ENCODE measurements at regions not wholly inside any gene's neighbourhood (a gene's known extent, or its start where the extent isn't known, plus 50 kb on each side); places are given as distances from the start of the nearest gene placed in this dataset.

GRCh38 chr9:82571540-82571939 is 491.4 kb downstream of the RASEF start:
- H3K9me3 Mint-ChIP-seq = peaks cover 17% of the 10 kb centered on the region
- DNase-seq = no peak
- H3K4me3 Mint-ChIP-seq = no peak overlapping the region
- no peaks in the 10 kb centered on the region for H3K4me1 Mint-ChIP-seq (ENCODE audit: low read depth)
- no peak overlapping the region for H3K27ac Mint-ChIP-seq
- no peaks in the 10 kb centered on the region for H3K27me3 Mint-ChIP-seq (ENCODE audit: low read depth)
- intact Hi-C loops (cut with micrococcal nuclease) = no loop called here
- H3K36me3 Mint-ChIP-seq (ENCODE audit: low read depth) = no peaks in the 10 kb centered on the region
- CTCF ChIA-PET = no interaction called here

- no peaks in the 10 kb centered on the region for H3K36me3 Mint-ChIP-seq (ENCODE audit: low read depth)
- intact Hi-C loops (cut with micrococcal nuclease) = no loop called here
- H3K9me3 Mint-ChIP-seq = peaks cover 18% of the 10 kb centered on the region
- H3K4me3 Mint-ChIP-seq = no peak overlapping the region
- no peaks in the 10 kb centered on the region for H3K4me1 Mint-ChIP-seq (ENCODE audit: low read depth)
- no peak overlapping the region for H3K27ac Mint-ChIP-seq
- CTCF ChIA-PET = no interaction called here
- no peaks in the 10 kb centered on the region for H3K27me3 Mint-ChIP-seq (ENCODE audit: low read depth)
- DNase-seq = no peak
Measured at GRCh38 chr9:82572146-82572545, 490.8 kb downstream of the RASEF start.

GRCh38 chr9:82574911-82575310 is 488.0 kb downstream of the RASEF start:
- Mint-ChIP-seq H3K27me3 (ENCODE audit: low read depth) (no peaks in the 10 kb centered on the region), H3K4me3 (no peak overlapping the region), H3K9me3 (peaks cover 19% of the 10 kb centered on the region), H3K27ac (no peak overlapping the region), H3K4me1 (ENCODE audit: low read depth) (no peaks in the 10 kb centered on the region), H3K36me3 (ENCODE audit: low read depth) (no peaks in the 10 kb centered on the region)
- CTCF ChIA-PET = no interaction called here
- no peak for DNase-seq
- intact Hi-C loops (cut with micrococcal nuclease) = no loop called here

GRCh38 chr9:82580921-82581320 is 482.0 kb downstream of the RASEF start:
- Mint-ChIP-seq H3K36me3 (ENCODE audit: low read depth) (no peaks in the 10 kb centered on the region), H3K4me3 (no peak overlapping the region), H3K9me3 (peaks cover 3% of the 10 kb centered on the region), H3K4me1 (ENCODE audit: low read depth) (no peaks in the 10 kb centered on the region), H3K27me3 (ENCODE audit: low read depth) (no peaks in the 10 kb centered on the region), H3K27ac (no peak overlapping the region)
- CTCF ChIA-PET = interaction anchor here (0.6 kb wide), 1 partner anchor 166 kb away, joined by 4 read pairs; no protein-coding TSS in a partner anchor
- intact Hi-C loops (cut with micrococcal nuclease) = no loop called here
- no peak for DNase-seq

- Mint-ChIP-seq H3K27me3 (ENCODE audit: low read depth) (no peaks in the 10 kb centered on the region), H3K4me3 (no peak overlapping the region), H3K36me3 (ENCODE audit: low read depth) (no peaks in the 10 kb centered on the region), H3K4me1 (ENCODE audit: low read depth) (no peaks in the 10 kb centered on the region), H3K27ac (no peak overlapping the region), H3K9me3 (peaks cover 3% of the 10 kb centered on the region)
- DNase-seq = no peak
- CTCF ChIA-PET = interaction anchor here (0.6 kb wide), 1 partner anchor 165 kb away, joined by 4 read pairs; no protein-coding TSS in a partner anchor
- intact Hi-C loops (cut with micrococcal nuclease) = no loop called here
Measured at GRCh38 chr9:82581516-82581915, 481.4 kb downstream of the RASEF start.

- CTCF ChIA-PET = no interaction called here
- no peak for DNase-seq
- Mint-ChIP-seq H3K27me3 (ENCODE audit: low read depth) (no peaks in the 10 kb centered on the region), H3K4me3 (no peak overlapping the region), H3K9me3 (peaks cover 3% of the 10 kb centered on the region), H3K27ac (no peak overlapping the region), H3K36me3 (ENCODE audit: low read depth) (no peaks in the 10 kb centered on the region), H3K4me1 (ENCODE audit: low read depth) (no peaks in the 10 kb centered on the region)
- intact Hi-C loops (cut with micrococcal nuclease) = no loop called here
Measured at GRCh38 chr9:82581935-82582334, 481.0 kb downstream of the RASEF start.

- H3K27ac Mint-ChIP-seq = no peak overlapping the region
- H3K4me1 Mint-ChIP-seq (ENCODE audit: low read depth) = no peaks in the 10 kb centered on the region
Measured at GRCh38 chr9:82582693-82583092, 480.2 kb downstream of the RASEF start.

GRCh38 chr9:82583524-82583923 is 479.4 kb downstream of the RASEF start:
- no peaks in the 10 kb centered on the region for H3K4me1 Mint-ChIP-seq (ENCODE audit: low read depth)
- CTCF ChIA-PET = no interaction called here
- H3K9me3 Mint-ChIP-seq = no peaks in the 10 kb centered on the region
- intact Hi-C loops (cut with micrococcal nuclease) = no loop called here
- H3K27me3 Mint-ChIP-seq (ENCODE audit: low read depth) = no peaks in the 10 kb centered on the region
- no peak overlapping the region for H3K27ac Mint-ChIP-seq
- DNase-seq = no peak
- H3K36me3 Mint-ChIP-seq (ENCODE audit: low read depth) = no peaks in the 10 kb centered on the region
- H3K4me3 Mint-ChIP-seq = no peak overlapping the region

More at GRCh38 chr9:82582693-82583092, 480.2 kb downstream of the RASEF start:
- intact Hi-C loops (cut with micrococcal nuclease) = no loop called here
- H3K9me3 Mint-ChIP-seq = peaks cover 1% of the 10 kb centered on the region
- no peaks in the 10 kb centered on the region for H3K27me3 Mint-ChIP-seq (ENCODE audit: low read depth)
- CTCF ChIA-PET = no interaction called here
- no peak for DNase-seq
- no peak overlapping the region for H3K4me3 Mint-ChIP-seq
- no peaks in the 10 kb centered on the region for H3K36me3 Mint-ChIP-seq (ENCODE audit: low read depth)

GRCh38 chr9:82584349-82584863 is 478.5 kb downstream of the RASEF start:
- Mint-ChIP-seq H3K27me3 (ENCODE audit: low read depth) (no peaks in the 10 kb centered on the region), H3K4me1 (ENCODE audit: low read depth) (no peaks in the 10 kb centered on the region), H3K27ac (no peak overlapping the region), H3K9me3 (no peaks in the 10 kb centered on the region), H3K36me3 (ENCODE audit: low read depth) (no peaks in the 10 kb centered on the region), H3K4me3 (no peak overlapping the region)
- no peak for DNase-seq
- CTCF ChIA-PET = no interaction called here
- intact Hi-C loops (cut with micrococcal nuclease) = no loop called here

- no peak for DNase-seq
- no peaks in the 10 kb centered on the region for H3K9me3 Mint-ChIP-seq
- CTCF ChIA-PET = no interaction called here
- H3K4me3 Mint-ChIP-seq = no peak overlapping the region
- H3K27ac Mint-ChIP-seq = no peak overlapping the region
- H3K4me1 Mint-ChIP-seq (ENCODE audit: low read depth) = no peaks in the 10 kb centered on the region
- intact Hi-C loops (cut with micrococcal nuclease) = no loop called here
- no peaks in the 10 kb centered on the region for H3K27me3 Mint-ChIP-seq (ENCODE audit: low read depth)
- no peaks in the 10 kb centered on the region for H3K36me3 Mint-ChIP-seq (ENCODE audit: low read depth)
Measured at GRCh38 chr9:82586918-82587356, 476.0 kb downstream of the RASEF start.

- CTCF ChIA-PET = no interaction called here
- Mint-ChIP-seq H3K27me3 (ENCODE audit: low read depth) (no peaks in the 10 kb centered on the region), H3K27ac (no peak overlapping the region), H3K36me3 (ENCODE audit: low read depth) (no peaks in the 10 kb centered on the region), H3K9me3 (no peaks in the 10 kb centered on the region), H3K4me1 (ENCODE audit: low read depth) (no peaks in the 10 kb centered on the region), H3K4me3 (no peak overlapping the region)
- DNase-seq = no peak
- intact Hi-C loops (cut with micrococcal nuclease) = no loop called here
Measured at GRCh38 chr9:82588301-82589180, 474.4 kb downstream of the RASEF start.

- Mint-ChIP-seq H3K9me3 (no peaks in the 10 kb centered on the region), H3K4me1 (ENCODE audit: low read depth) (no peaks in the 10 kb centered on the region), H3K4me3 (no peak overlapping the region), H3K27ac (no peak overlapping the region), H3K27me3 (ENCODE audit: low read depth) (no peaks in the 10 kb centered on the region), H3K36me3 (ENCODE audit: low read depth) (no peaks in the 10 kb centered on the region)
- intact Hi-C loops (cut with micrococcal nuclease) = no loop called here
- no peak for DNase-seq
- CTCF ChIA-PET = no interaction called here
Measured at GRCh38 chr9:82590845-82591244, 472.1 kb downstream of the RASEF start.

GRCh38 chr9:82593501-82593900 is 469.4 kb downstream of the RASEF start:
- CTCF ChIA-PET = no interaction called here
- intact Hi-C loops (cut with micrococcal nuclease) = no loop called here

More at GRCh38 chr9:82593501-82593900, 469.4 kb downstream of the RASEF start:
- Mint-ChIP-seq H3K9me3 (no peaks in the 10 kb centered on the region), H3K27ac (no peak overlapping the region), H3K27me3 (ENCODE audit: low read depth) (no peaks in the 10 kb centered on the region), H3K4me1 (ENCODE audit: low read depth) (no peaks in the 10 kb centered on the region), H3K4me3 (no peak overlapping the region), H3K36me3 (ENCODE audit: low read depth) (no peaks in the 10 kb centered on the region)
- DNase-seq = no peak
